ENCODE measurements at regions not wholly inside any gene's neighbourhood (a gene's known extent, or its start where the extent isn't known, plus 50 kb on each side); places are given as distances from the start of the nearest gene placed in this dataset.

GRCh38 chr6:53974941-53975340, 136.3 kb upstream of the MLIP start:
- intact Hi-C loops (cut with micrococcal nuclease) = no loop called here
- CTCF ChIA-PET = no interaction called here
- H4K20me1 ChIP-seq (ENCODE audit: insufficient read depth) = no peaks in the 10 kb centered on the region
- ATAC-seq (no peak), DNase-seq (ENCODE audit: low read depth, low spot score) (no peak)
- no peaks in the 10 kb centered on the region for H3K27me3 ChIP-seq (ENCODE audit: insufficient read depth, low read length)
- POLR2A ChIA-PET = no interaction called here
- no peak overlapping the region for H3K4me2 ChIP-seq (ENCODE audit: low read length)
- H3K36me3 ChIP-seq (ENCODE audit: control insufficient read depth in 1 of 2, insufficient read depth in 2 of 2, low read length in 2 of 2) = no peaks in the 10 kb centered on the region
- RAD21 ChIA-PET (ENCODE audit: low non-redundant PET in 1 of 2, low total read pairs in 2 of 2, uncharacterized antibody in 2 of 2, unreplicated experiment in 2 of 2) = no interaction called here
- no peaks in the 10 kb centered on the region for H3K79me2 ChIP-seq (ENCODE audit: insufficient read depth, low read length)
- no peak overlapping the region for H3K4me3 ChIP-seq (replicated peaks in 1 of 2; ENCODE audit: low read depth in 1 of 2, low read length in 2 of 2)
- no peak overlapping the region for H3K27ac ChIP-seq (ENCODE audit: low read depth, low read length)
- no peaks in the 10 kb centered on the region for H3K4me1 ChIP-seq (ENCODE audit: control insufficient read depth in 1 of 2, insufficient read depth in 2 of 2, low read length in 2 of 2)
- no peaks in the 10 kb centered on the region for H3K9me2 ChIP-seq (ENCODE audit: insufficient read depth)
- no peak overlapping the region for H2AFZ ChIP-seq (ENCODE audit: low read depth, low read length, poor library complexity, severe bottlenecking)
- BruUV-seq (replicated peaks) = no TSS peak
- H3K9ac ChIP-seq (ENCODE audit: low read length) = no peak overlapping the region
- no peaks in the 10 kb centered on the region for H3K9me3 ChIP-seq (ENCODE audit: control insufficient read depth in 1 of 2, insufficient read depth in 1 of 2, low read depth in 1 of 2, low read length in 2 of 2)
- TF ChIP-seq ZFX (IDR thresholded peaks at IDR 0.05) = no peak
- TF ChIP-seq POLR2AphosphoS5 (IDR thresholded peaks at IDR 0.05; ENCODE audit: low read depth, low read length) = no peak
- no peak for TF ChIP-seq SIN3A (IDR thresholded peaks at IDR 0.05; ENCODE audit: low read depth)
- no peak for TF ChIP-seq RAD21 (IDR thresholded peaks at IDR 0.05; ENCODE audit: low read depth)
- TF ChIP-seq ELF1 (IDR thresholded peaks at IDR 0.05; ENCODE audit: borderline replicate concordance, low read depth) = no peak
- TF ChIP-seq FOSL1 (IDR thresholded peaks at IDR 0.05; ENCODE audit: low read depth) = no peak
- TF ChIP-seq, protein P1, sequence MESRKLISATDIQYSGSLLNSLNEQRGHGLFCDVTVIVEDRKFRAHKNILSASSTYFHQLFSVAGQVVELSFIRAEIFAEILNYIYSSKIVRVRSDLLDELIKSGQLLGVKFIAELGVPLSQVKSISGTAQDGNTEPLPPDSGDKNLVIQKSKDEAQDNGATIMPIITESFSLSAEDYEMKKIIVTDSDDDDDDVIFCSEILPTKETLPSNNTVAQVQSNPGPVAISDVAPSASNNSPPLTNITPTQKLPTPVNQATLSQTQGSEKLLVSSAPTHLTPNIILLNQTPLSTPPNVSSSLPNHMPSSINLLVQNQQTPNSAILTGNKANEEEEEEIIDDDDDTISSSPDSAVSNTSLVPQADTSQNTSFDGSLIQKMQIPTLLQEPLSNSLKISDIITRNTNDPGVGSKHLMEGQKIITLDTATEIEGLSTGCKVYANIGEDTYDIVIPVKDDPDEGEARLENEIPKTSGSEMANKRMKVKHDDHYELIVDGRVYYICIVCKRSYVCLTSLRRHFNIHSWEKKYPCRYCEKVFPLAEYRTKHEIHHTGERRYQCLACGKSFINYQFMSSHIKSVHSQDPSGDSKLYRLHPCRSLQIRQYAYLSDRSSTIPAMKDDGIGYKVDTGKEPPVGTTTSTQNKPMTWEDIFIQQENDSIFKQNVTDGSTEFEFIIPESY (IDR thresholded peaks at IDR 0.05; ENCODE audit: extremely low read depth, insufficient replicate concordance, low read length) = no peak
- TF ChIP-seq YY1 (IDR thresholded peaks at IDR 0.05; ENCODE audit: extremely low read depth, insufficient replicate concordance, low read depth, low read length) = no peak
- TF ChIP-seq POLR2A (IDR thresholded peaks at IDR 0.05; ENCODE audit: borderline replicate concordance, extremely low read depth, insufficient read depth, insufficient read length) = no peak
- TF ChIP-seq MAX (IDR thresholded peaks at IDR 0.05) = no peak
- TF ChIP-seq, protein P2, sequence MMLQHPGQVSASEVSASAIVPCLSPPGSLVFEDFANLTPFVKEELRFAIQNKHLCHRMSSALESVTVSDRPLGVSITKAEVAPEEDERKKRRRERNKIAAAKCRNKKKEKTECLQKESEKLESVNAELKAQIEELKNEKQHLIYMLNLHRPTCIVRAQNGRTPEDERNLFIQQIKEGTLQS (IDR thresholded peaks at IDR 0.05) = no peak
- TF ChIP-seq EZH2 (IDR thresholded peaks at IDR 0.05) = no peak
